ENCODE measurements at regions not wholly inside any gene's neighbourhood (a gene's known extent, or its start where the extent isn't known, plus 50 kb on each side); places are given as distances from the start of the nearest gene placed in this dataset.

DNA sequence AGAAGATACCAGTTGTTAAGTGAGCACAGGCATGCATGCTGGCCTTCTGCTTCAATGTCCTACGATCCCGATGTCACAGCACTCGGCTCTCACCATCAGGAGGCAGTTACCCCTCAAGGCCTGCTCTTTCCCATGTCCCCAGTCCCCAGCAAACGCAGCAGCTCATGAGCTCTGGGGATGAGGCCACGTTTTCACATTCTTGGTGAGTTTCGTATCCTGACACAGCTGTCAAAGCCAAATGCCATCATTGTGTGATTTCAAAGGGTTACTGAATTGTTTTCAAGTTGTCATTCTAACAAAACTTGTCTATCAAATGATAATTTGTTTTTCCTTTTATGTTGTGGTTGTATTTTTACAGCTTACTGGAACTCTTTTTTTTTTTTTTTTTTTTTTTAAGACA is 226.9 kb upstream of the KCNG1 start:
- no peaks in the 10 kb centered on the region for H3K36me3 ChIP-seq (ENCODE audit: control insufficient read depth in 2 of 3, insufficient read depth in 3 of 3, low read length in 3 of 3)
- TF ChIP-seq, protein P1, sequence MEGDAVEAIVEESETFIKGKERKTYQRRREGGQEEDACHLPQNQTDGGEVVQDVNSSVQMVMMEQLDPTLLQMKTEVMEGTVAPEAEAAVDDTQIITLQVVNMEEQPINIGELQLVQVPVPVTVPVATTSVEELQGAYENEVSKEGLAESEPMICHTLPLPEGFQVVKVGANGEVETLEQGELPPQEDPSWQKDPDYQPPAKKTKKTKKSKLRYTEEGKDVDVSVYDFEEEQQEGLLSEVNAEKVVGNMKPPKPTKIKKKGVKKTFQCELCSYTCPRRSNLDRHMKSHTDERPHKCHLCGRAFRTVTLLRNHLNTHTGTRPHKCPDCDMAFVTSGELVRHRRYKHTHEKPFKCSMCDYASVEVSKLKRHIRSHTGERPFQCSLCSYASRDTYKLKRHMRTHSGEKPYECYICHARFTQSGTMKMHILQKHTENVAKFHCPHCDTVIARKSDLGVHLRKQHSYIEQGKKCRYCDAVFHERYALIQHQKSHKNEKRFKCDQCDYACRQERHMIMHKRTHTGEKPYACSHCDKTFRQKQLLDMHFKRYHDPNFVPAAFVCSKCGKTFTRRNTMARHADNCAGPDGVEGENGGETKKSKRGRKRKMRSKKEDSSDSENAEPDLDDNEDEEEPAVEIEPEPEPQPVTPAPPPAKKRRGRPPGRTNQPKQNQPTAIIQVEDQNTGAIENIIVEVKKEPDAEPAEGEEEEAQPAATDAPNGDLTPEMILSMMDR (IDR thresholded peaks at IDR 0.05; ENCODE audit: borderline replicate concordance, extremely low read depth, insufficient read depth), result no peak
- no peak overlapping the region for H3K9ac ChIP-seq (ENCODE audit: low read length in 3 of 3)
- intact Hi-C loops (cut with DNase I), result no loop called here
- H3K27ac ChIP-seq (ENCODE audit: low read depth in 2 of 2, low read length in 2 of 2), result no peak overlapping the region
- FAIRE-seq (no peak), DNase-seq (no peak)
- H3K9me3 ChIP-seq (ENCODE audit: control insufficient read depth in 2 of 3, insufficient read depth in 1 of 3, low read length in 3 of 3), result no peaks in the 10 kb centered on the region
- H3K27me3 ChIP-seq (ENCODE audit: control insufficient read depth, insufficient read depth, low read length), result no peaks in the 10 kb centered on the region
- no peaks in the 10 kb centered on the region for H3K4me1 ChIP-seq (ENCODE audit: control insufficient read depth in 2 of 3, insufficient read depth in 2 of 3, low read depth in 1 of 3, low read length in 3 of 3)
- no peak overlapping the region for H3K4me3 ChIP-seq (ENCODE audit: low read length in 3 of 3)

DNA sequence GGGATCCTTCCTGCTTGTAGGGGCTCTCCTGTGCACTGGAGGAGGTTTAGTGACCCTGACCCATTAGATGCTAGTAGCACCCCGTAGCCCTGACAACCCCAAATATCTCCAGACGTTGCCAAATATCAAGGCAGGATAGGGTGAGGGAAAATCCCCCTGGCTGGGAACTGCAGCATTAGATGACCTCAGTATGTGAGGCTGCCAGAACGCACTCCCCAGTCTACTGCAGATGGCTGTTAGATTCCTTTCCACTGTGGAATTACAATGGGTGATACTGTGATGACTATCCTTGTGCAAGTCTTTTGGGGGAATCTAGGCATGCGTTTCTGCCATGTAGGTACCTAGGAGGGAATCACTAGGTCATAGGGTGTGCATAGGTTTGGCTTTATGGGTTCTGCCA is 226.3 kb upstream of the KCNG1 start:
- no peak for FAIRE-seq

DNA sequence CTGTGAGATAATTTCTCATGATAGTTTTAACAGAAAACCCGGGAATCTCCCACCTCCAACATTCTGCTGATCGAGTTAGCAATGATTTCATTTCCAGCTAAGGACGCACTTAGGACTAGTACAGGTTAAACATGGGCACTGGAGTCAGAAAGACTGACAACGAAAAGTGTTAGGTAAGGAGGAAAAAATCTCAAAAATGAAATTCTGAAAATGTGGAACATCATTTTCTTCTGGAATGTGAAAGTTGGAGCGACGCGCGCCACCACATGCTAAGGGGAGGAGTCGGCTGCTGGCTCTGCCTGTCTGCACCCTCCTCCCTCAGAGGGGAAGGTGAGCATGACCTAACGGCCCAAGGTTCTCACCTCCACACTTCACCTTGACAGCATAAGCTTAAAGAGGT is 221.6 kb upstream of the KCNG1 start:
- TF ChIP-seq, protein P1 (IDR thresholded peaks at IDR 0.05; ENCODE audit: borderline replicate concordance, extremely low read depth, insufficient read depth), result no peak
- H3K9ac ChIP-seq (ENCODE audit: low read length in 3 of 3), result no peak overlapping the region
- intact Hi-C loops (cut with DNase I), result no loop called here
- DNase-seq (no peak), FAIRE-seq (no peak)
- H3K9me3 ChIP-seq (ENCODE audit: control insufficient read depth in 2 of 3, insufficient read depth in 1 of 3, low read length in 3 of 3), result peaks cover 0 to 20% (median 0%) of the 10 kb centered on the region in 3 donors
- no peaks in the 10 kb centered on the region for H3K27me3 ChIP-seq (ENCODE audit: control insufficient read depth, insufficient read depth, low read length)
- H3K4me3 ChIP-seq (ENCODE audit: low read length in 3 of 3), result no peak overlapping the region
- no peaks in the 10 kb centered on the region for H3K4me1 ChIP-seq (ENCODE audit: control insufficient read depth in 2 of 3, insufficient read depth in 2 of 3, low read depth in 1 of 3, low read length in 3 of 3)
- no peaks in the 10 kb centered on the region for H3K36me3 ChIP-seq (ENCODE audit: control insufficient read depth in 2 of 3, insufficient read depth in 3 of 3, low read length in 3 of 3)
- no peak overlapping the region for H3K27ac ChIP-seq (ENCODE audit: low read depth in 2 of 2, low read length in 2 of 2)

More for the DNA sequence above, 226.3 kb upstream of the KCNG1 start:
- intact Hi-C loops (cut with DNase I), result no loop called here
- no peaks in the 10 kb centered on the region for H3K4me1 ChIP-seq (ENCODE audit: control insufficient read depth in 2 of 3, insufficient read depth in 2 of 3, low read depth in 1 of 3, low read length in 3 of 3)
- H3K9me3 ChIP-seq (ENCODE audit: control insufficient read depth in 2 of 3, insufficient read depth in 1 of 3, low read length in 3 of 3), result no peaks in the 10 kb centered on the region
- TF ChIP-seq, protein P1 (IDR thresholded peaks at IDR 0.05; ENCODE audit: borderline replicate concordance, extremely low read depth, insufficient read depth), result no peak
- no peak overlapping the region for H3K4me3 ChIP-seq (ENCODE audit: low read length in 3 of 3)
- H3K27ac ChIP-seq (ENCODE audit: low read depth in 2 of 2, low read length in 2 of 2), result no peak overlapping the region
- H3K9ac ChIP-seq (ENCODE audit: low read length in 3 of 3), result no peak overlapping the region
- H3K36me3 ChIP-seq (ENCODE audit: control insufficient read depth in 2 of 3, insufficient read depth in 3 of 3, low read length in 3 of 3), result no peaks in the 10 kb centered on the region
- no peak for DNase-seq
- H3K27me3 ChIP-seq (ENCODE audit: control insufficient read depth, insufficient read depth, low read length), result no peaks in the 10 kb centered on the region

DNA sequence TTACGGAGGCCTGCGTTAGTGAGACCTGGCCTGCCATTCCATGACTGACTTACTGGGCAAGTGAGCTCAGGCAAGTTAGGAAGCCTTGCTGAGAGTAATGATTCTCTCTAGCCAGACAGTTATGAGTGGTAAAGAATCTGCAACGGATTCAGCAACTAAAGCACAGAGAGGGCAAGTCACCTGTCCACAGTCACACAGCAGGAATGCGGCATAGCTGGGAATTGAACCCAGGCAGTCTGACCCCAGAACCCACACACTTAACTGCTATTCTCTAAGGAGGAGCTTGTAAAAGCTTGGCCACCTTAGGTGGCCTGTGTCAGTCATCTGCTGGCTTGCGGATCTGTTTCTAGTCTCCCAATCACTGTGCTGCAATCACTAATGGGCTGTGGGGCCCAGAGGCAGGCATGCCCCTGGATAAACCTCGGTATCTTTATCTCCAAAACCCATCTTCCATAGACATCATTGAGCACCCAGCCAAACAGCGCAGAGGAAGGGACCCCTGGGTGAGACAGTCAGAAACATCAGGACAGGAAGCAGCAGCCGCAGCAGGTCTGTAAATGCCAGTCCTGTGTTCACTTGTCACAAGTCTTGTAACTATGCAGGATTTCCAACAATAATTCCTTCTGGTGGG is 215.9 kb upstream of the KCNG1 start:
- no peak for FAIRE-seq

More for the DNA sequence above, 215.9 kb upstream of the KCNG1 start:
- intact Hi-C loops (cut with DNase I), result no loop called here
- H3K27ac ChIP-seq (ENCODE audit: low read depth in 2 of 2, low read length in 2 of 2), result no peak overlapping the region
- H3K27me3 ChIP-seq (ENCODE audit: control insufficient read depth, insufficient read depth, low read length), result no peaks in the 10 kb centered on the region
- DNase-seq, result no peak
- TF ChIP-seq, protein P1 (IDR thresholded peaks at IDR 0.05; ENCODE audit: borderline replicate concordance, extremely low read depth, insufficient read depth), result no peak
- no peaks in the 10 kb centered on the region for H3K36me3 ChIP-seq (ENCODE audit: control insufficient read depth in 2 of 3, insufficient read depth in 3 of 3, low read length in 3 of 3)
- peaks cover 0 to 22% (median 0%) of the 10 kb centered on the region in 3 donors for H3K9me3 ChIP-seq (ENCODE audit: control insufficient read depth in 2 of 3, insufficient read depth in 1 of 3, low read length in 3 of 3)
- no peak overlapping the region for H3K4me3 ChIP-seq (ENCODE audit: low read length in 3 of 3)
- H3K9ac ChIP-seq (ENCODE audit: low read length in 3 of 3), result no peak overlapping the region
- no peaks in the 10 kb centered on the region for H3K4me1 ChIP-seq (ENCODE audit: control insufficient read depth in 2 of 3, insufficient read depth in 2 of 3, low read depth in 1 of 3, low read length in 3 of 3)
